H7 (cell line): ENCODE measurements at regions not wholly inside any gene's neighbourhood (a gene's known extent, or its start where the extent isn't known, plus 50 kb on each side); places are given as distances from the start of the nearest gene placed in this dataset.
A peak's percentile ranks its signal among the peaks of the same experiment; 100 is the strongest.

Source experiments
- DNase-seq: peaks from one replicate; pipeline ENCODE4 v3.0.0; 2012
- H3K27me3 ChIP-seq: 2 replicates; pipeline ENCODE4 v1.6.0; 2011; ENCODE audit warnings: mild to moderate bottlenecking, low read length; ENCODE audit not compliant: control insufficient read depth, insufficient read depth
- H3K36me3 ChIP-seq: replicated peaks from 2 replicates; pipeline ENCODE4 v1.5.1; 2011; ENCODE audit warnings: low read length; ENCODE audit not compliant: control insufficient read depth, insufficient read depth
- H3K4me3 ChIP-seq: 2 replicates; pipeline ENCODE4 v1.5.1; 2011; ENCODE audit warnings: low read depth, mild to moderate bottlenecking, control low read depth, low read length, moderate library complexity; ENCODE audit not compliant: insufficient read depth

DNA sequence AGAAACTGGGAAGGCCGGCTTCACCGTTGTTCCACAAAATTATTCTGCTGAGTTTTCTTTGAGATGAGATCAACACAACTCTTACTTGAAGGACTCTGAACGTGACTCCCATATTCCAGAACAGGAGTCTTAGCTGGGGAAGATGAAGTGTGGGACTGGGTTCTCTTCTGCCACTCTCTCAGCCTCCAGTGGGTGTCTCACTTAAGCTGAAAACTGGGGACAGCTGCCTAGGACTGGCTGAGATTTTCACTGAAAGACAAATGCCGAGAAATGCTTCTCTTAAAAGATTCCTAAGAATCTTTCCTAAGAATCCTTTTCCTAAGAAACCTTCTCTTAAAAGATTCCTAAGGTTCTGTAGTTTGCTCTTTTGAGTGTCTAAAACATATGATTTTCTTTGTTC is 156.6 kb upstream of the LHCGR start:
- no peak overlapping the region for H3K4me3 ChIP-seq
- DNase-seq: peak; percentile 53
- no peaks in the 10 kb centered on the region for H3K36me3 ChIP-seq
- H3K27me3 ChIP-seq: no peaks in the 10 kb centered on the region

- Histone ChIP-seq H3K36me3 (no peaks in the 10 kb centered on the region), H3K4me3 (no peak overlapping the region), H3K27me3 (no peaks in the 10 kb centered on the region)
- no peak for DNase-seq
Observed at GRCh38 chr2:48910961-48911360, 155.4 kb upstream of the LHCGR start.

GRCh38 chr2:48906633-48907032 is 151.1 kb upstream of the LHCGR start:
- no peaks in the 10 kb centered on the region for H3K27me3 ChIP-seq
- no peak overlapping the region for H3K4me3 ChIP-seq
- no peak for DNase-seq
- H3K36me3 ChIP-seq: no peaks in the 10 kb centered on the region

DNA sequence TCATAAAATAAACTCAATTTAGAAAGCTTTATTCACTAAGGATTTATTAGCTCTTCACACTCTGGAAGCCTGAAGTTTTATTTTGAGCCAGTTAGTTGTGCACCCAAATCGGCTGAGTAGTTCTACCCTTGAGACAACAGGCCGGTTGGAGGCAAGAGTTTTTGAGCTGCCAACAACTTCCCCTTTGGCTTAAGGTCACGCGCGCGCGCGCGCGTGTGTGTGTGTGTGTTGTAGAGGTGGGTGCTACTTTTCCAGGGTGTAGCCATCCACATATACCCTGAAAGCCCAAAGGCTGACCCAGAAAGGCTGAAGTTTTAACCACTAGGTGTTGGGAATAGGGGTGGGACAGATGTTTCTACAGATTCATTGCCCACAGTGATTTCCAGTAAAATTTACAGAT is 150.2 kb upstream of the LHCGR start:
- Histone ChIP-seq H3K4me3 (no peak overlapping the region), H3K36me3 (no peaks in the 10 kb centered on the region), H3K27me3 (no peaks in the 10 kb centered on the region)
- no peak for DNase-seq

DNA sequence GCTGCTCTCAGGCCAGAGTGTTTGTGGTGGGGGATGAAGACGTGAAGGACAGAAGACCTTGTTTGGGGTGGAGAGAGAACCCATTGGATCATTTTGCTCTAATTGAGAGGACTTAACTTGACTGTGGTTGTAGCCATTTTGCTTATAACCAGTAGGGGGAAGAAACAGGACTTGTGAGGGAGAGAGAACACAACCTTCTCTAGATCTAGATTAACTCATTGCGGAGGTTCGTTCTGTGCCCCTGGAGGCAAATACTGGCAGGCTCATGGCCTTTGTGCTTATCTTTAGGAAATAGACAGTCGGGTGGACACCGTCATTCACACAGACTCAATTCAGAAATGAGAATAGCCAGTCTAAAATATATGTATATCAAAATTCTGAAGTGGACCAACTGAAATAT is 147.0 kb upstream of the LHCGR start:
- Histone ChIP-seq H3K36me3 (no peaks in the 10 kb centered on the region), H3K27me3 (no peaks in the 10 kb centered on the region), H3K4me3 (no peak overlapping the region)
- peak; percentile 13 for DNase-seq

- Histone ChIP-seq H3K27me3 (no peaks in the 10 kb centered on the region), H3K4me3 (no peak overlapping the region), H3K36me3 (no peaks in the 10 kb centered on the region)
- no peak for DNase-seq
Observed at GRCh38 chr2:48901416-48901815, 145.9 kb upstream of the LHCGR start.

DNA sequence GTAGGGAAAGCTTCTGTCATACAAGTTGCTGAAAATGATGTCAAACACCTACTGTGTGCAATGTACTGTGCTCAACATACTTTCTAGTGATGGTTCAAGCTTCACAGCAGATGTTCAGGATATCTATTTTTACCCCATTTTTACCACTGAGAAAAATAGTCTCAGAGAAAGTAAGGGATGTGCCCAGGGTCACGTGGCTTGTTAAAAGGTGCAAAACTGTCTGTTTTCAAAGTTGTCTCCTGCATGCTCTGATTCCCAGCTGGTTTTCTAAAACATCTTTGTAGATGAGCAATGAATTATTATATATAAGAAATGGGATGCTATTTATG is 145.5 kb upstream of the LHCGR start:
- Histone ChIP-seq H3K36me3 (no peaks in the 10 kb centered on the region), H3K27me3 (no peaks in the 10 kb centered on the region), H3K4me3 (no peak overlapping the region)
- no peak for DNase-seq

DNA sequence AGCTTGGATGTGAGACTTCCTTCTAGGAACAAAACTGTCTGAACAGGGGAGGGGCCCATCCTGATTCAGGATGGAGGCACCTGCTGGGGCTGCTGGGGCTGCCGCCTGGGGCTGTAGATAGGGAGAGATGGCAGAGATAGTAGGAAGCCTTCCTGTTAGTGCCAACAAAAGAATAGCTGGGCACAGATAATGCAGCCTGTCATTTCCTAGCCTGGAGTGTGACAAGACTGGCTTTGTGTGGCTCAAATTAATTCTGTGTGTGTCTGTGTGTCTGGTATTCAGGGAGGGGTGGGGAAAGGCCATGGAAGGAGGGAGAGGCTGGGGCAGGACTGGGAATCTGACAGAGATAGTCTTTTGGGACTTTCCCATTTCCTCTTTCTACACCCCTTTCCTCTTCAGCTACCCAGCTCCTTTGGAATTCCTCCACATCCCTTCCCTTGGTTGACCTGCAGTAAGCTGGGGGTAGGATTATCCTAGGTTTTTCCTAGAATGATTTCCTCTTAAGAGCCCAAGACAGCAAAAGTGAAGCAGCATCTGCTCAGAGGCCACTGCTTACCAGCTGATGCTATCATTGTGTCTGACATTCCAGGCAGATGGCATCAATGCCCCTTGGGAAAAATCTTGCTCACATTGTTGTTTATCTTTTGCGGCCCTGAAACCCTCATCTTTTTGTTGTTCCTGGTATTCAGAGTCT is 144.9 kb upstream of the LHCGR start:
- no peak for DNase-seq
- Histone ChIP-seq H3K4me3 (no peak overlapping the region), H3K27me3 (no peaks in the 10 kb centered on the region), H3K36me3 (no peaks in the 10 kb centered on the region)

DNA sequence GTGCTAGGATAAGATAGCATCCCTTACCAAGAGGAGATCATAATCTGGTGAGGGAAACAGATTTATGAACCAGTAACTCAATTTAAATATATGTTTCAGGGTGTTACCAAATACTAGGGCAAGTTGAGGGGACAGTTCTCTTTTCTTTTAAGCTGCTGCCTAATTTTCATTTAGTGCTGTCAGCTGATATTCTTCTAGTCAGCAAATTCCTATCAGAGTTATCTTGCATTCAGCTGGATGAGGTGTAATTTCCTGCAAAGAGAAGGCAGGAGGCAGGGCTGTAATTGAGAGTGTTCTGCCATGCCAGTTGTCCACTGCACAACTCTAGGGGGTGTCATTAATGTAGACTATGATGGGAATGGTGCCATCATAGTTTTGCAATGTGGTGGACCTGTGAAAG is 141.3 kb upstream of the LHCGR start:
- H3K27me3 ChIP-seq: no peaks in the 10 kb centered on the region
- no peak overlapping the region for H3K4me3 ChIP-seq
- no peaks in the 10 kb centered on the region for H3K36me3 ChIP-seq
- no peak for DNase-seq

GRCh38 chr2:48890454-48891131 is 135.1 kb upstream of the LHCGR start:
- Histone ChIP-seq H3K36me3 (no peaks in the 10 kb centered on the region), H3K27me3 (no peaks in the 10 kb centered on the region), H3K4me3 (no peak overlapping the region)
- no peak for DNase-seq

- Histone ChIP-seq H3K36me3 (no peaks in the 10 kb centered on the region), H3K27me3 (no peaks in the 10 kb centered on the region), H3K4me3 (no peak overlapping the region)
- peak; percentile 11 for DNase-seq
Observed at GRCh38 chr2:48888066-48888465, 132.5 kb upstream of the LHCGR start.

GRCh38 chr2:48886919-48887318 is 131.4 kb upstream of the LHCGR start:
- Histone ChIP-seq H3K4me3 (no peak overlapping the region), H3K36me3 (no peaks in the 10 kb centered on the region), H3K27me3 (no peaks in the 10 kb centered on the region)
- no peak for DNase-seq

GRCh38 chr2:48885841-48886240 is 130.3 kb upstream of the LHCGR start:
- Histone ChIP-seq H3K36me3 (no peaks in the 10 kb centered on the region), H3K4me3 (no peak overlapping the region), H3K27me3 (no peaks in the 10 kb centered on the region)
- no peak for DNase-seq

GRCh38 chr2:48883661-48884060 is 128.1 kb upstream of the LHCGR start:
- no peaks in the 10 kb centered on the region for H3K36me3 ChIP-seq
- H3K4me3 ChIP-seq: no peak overlapping the region
- no peaks in the 10 kb centered on the region for H3K27me3 ChIP-seq
- no peak for DNase-seq

GRCh38 chr2:48874282-48874681 is 118.8 kb upstream of the LHCGR start:
- no peaks in the 10 kb centered on the region for H3K27me3 ChIP-seq
- no peak overlapping the region for H3K4me3 ChIP-seq
- no peaks in the 10 kb centered on the region for H3K36me3 ChIP-seq
- DNase-seq: no peak

- Histone ChIP-seq H3K36me3 (no peaks in the 10 kb centered on the region), H3K27me3 (no peaks in the 10 kb centered on the region), H3K4me3 (no peak overlapping the region)
- DNase-seq: no peak
Observed at GRCh38 chr2:48873666-48874065, 118.1 kb upstream of the LHCGR start.
